ENCODE measurements at regions not wholly inside any gene's neighbourhood (a gene's known extent, or its start where the extent isn't known, plus 50 kb on each side); places are given as distances from the start of the nearest gene placed in this dataset.

GRCh38 chr3:106058475-106058874 lies 189.7 kb upstream of the CBLB start:
- ChIA-PET CTCF (no interaction called here), POLR2A (no interaction called here)
- Histone ChIP-seq H3K4me3 (ENCODE audit: low read depth, low read length) (no peak overlapping the region), H3K27me3 (ENCODE audit: control insufficient read depth, insufficient read depth, low read length) (no peaks in the 10 kb centered on the region), H3K9me3 (ENCODE audit: control insufficient read depth, insufficient read depth, low read length) (no peaks in the 10 kb centered on the region), H3K27ac (ENCODE audit: low read depth, low read length) (no peak overlapping the region)
- DNase-seq (ENCODE audit: low read depth, low spot score) = no peak
- no peak for TF ChIP-seq CTCF (IDR thresholded peaks at IDR 0.05; ENCODE audit: low read depth, low read length)

GRCh38 chr3:106059953-106060517 lies 191.2 kb upstream of the CBLB start:
- CTCF ChIA-PET = no interaction called here
- H3K9me3 ChIP-seq (ENCODE audit: control insufficient read depth, insufficient read depth, low read length) = no peaks in the 10 kb centered on the region
- no peak for DNase-seq (ENCODE audit: low read depth, low spot score)
- POLR2A ChIA-PET = no interaction called here
- H3K27ac ChIP-seq (ENCODE audit: low read depth, low read length) = no peak overlapping the region
- no peak overlapping the region for H3K4me3 ChIP-seq (ENCODE audit: low read depth, low read length)
- TF ChIP-seq CTCF (IDR thresholded peaks at IDR 0.05; ENCODE audit: low read depth, low read length) = no peak
- no peaks in the 10 kb centered on the region for H3K27me3 ChIP-seq (ENCODE audit: control insufficient read depth, insufficient read depth, low read length)

- Histone ChIP-seq H3K4me3 (ENCODE audit: low read depth, low read length) (no peak overlapping the region), H3K27me3 (ENCODE audit: control insufficient read depth, insufficient read depth, low read length) (no peaks in the 10 kb centered on the region), H3K27ac (ENCODE audit: low read depth, low read length) (no peak overlapping the region), H3K9me3 (ENCODE audit: control insufficient read depth, insufficient read depth, low read length) (no peaks in the 10 kb centered on the region)
- no peak for TF ChIP-seq CTCF (IDR thresholded peaks at IDR 0.05; ENCODE audit: low read depth, low read length)
- POLR2A ChIA-PET = no interaction called here
- DNase-seq (ENCODE audit: low read depth, low spot score) = no peak
- CTCF ChIA-PET = no interaction called here
Observed at GRCh38 chr3:106063909-106064308, 195.1 kb upstream of the CBLB start.

GRCh38 chr3:106065831-106066230 lies 197.0 kb upstream of the CBLB start:
- no peaks in the 10 kb centered on the region for H3K9me3 ChIP-seq (ENCODE audit: control insufficient read depth, insufficient read depth, low read length)
- DNase-seq (ENCODE audit: low read depth, low spot score) = no peak
- no peak overlapping the region for H3K4me3 ChIP-seq (ENCODE audit: low read depth, low read length)
- H3K27ac ChIP-seq (ENCODE audit: low read depth, low read length) = no peak overlapping the region
- no peak for TF ChIP-seq CTCF (IDR thresholded peaks at IDR 0.05; ENCODE audit: low read depth, low read length)
- H3K27me3 ChIP-seq (ENCODE audit: control insufficient read depth, insufficient read depth, low read length) = no peaks in the 10 kb centered on the region
- ChIA-PET CTCF (no interaction called here), POLR2A (no interaction called here)

GRCh38 chr3:106067711-106068110 lies 198.9 kb upstream of the CBLB start:
- TF ChIP-seq CTCF (IDR thresholded peaks at IDR 0.05; ENCODE audit: low read depth, low read length) = no peak
- POLR2A ChIA-PET = no interaction called here
- no peak overlapping the region for H3K4me3 ChIP-seq (ENCODE audit: low read depth, low read length)
- DNase-seq (ENCODE audit: low read depth, low spot score) = no peak
- no peaks in the 10 kb centered on the region for H3K27me3 ChIP-seq (ENCODE audit: control insufficient read depth, insufficient read depth, low read length)
- no peak overlapping the region for H3K27ac ChIP-seq (ENCODE audit: low read depth, low read length)
- CTCF ChIA-PET = no interaction called here
- H3K9me3 ChIP-seq (ENCODE audit: control insufficient read depth, insufficient read depth, low read length) = no peaks in the 10 kb centered on the region
